Neural cell (in vitro differentiated cells): ENCODE measurements at regions not wholly inside any gene's neighbourhood (a gene's known extent, or its start where the extent isn't known, plus 50 kb on each side); places are given as distances from the start of the nearest gene placed in this dataset.

Experiments used
- H2AFZ ChIP-seq: fragments of 200-600, 300-800 bp; sonication (generic), shearing (Covaris generic); 2 replicates; pipeline ENCODE4 v1.6.0; 2014; ENCODE audit warnings: low read depth, mild to moderate bottlenecking, antibody characterized with exemption, low read length, moderate library complexity
- H3F3A ChIP-seq: fragments of 200-600 bp; shearing (Covaris generic); 2 replicates; pipeline ENCODE4 v1.6.1; 2016; ENCODE audit warnings: mild to moderate bottlenecking, moderate library complexity, mixed read lengths, antibody characterized with exemption, low read length; ENCODE audit not compliant: insufficient read depth, poor library complexity, severe bottlenecking
- H3K27ac ChIP-seq: fragments of 200-600, 300-800 bp; sonication (generic), shearing (Covaris generic); 2 replicates; pipeline ENCODE4 v1.5.1; 2014; ENCODE audit warnings: mild to moderate bottlenecking, low read length, moderate library complexity
- H3K27me3 ChIP-seq: fragments of 300-800, 200-600 bp; sonication (generic), shearing (Covaris generic); 2 replicates; pipeline ENCODE4 v1.6.0; 2014; ENCODE audit warnings: mild to moderate bottlenecking, low read depth, low read length, moderate library complexity; ENCODE audit not compliant: insufficient read depth
- H3K36me3 ChIP-seq: fragments of 300-800, 200-600 bp; sonication (generic), shearing (Covaris generic); 2 replicates; pipeline ENCODE4 v1.5.1; 2014; ENCODE audit warnings: mild to moderate bottlenecking, antibody characterized with exemption, low read length, moderate library complexity; ENCODE audit not compliant: insufficient read depth
- H3K4me2 ChIP-seq: fragments of 300-800, 200-600 bp; sonication (generic), shearing (Covaris generic); 2 replicates; pipeline ENCODE4 v1.6.0; 2014; ENCODE audit warnings: mild to moderate bottlenecking, low read length
- H3K4me3 ChIP-seq: fragments of 300-800, 200-600 bp; sonication (generic), shearing (Covaris generic); 2 replicates; pipeline ENCODE4 v1.5.1; 2014; ENCODE audit warnings: mild to moderate bottlenecking, low read length, moderate library complexity
- H3K79me2 ChIP-seq: fragments of 200-600 bp; shearing (Covaris generic); replicated peaks from 2 replicates; pipeline ENCODE4 v1.6.0; 2014; ENCODE audit warnings: mild to moderate bottlenecking, low read length, moderate library complexity; ENCODE audit not compliant: insufficient read depth
- H3K9ac ChIP-seq: fragments of 300-800, 200-600 bp; sonication (generic), shearing (Covaris generic); 2 replicates; pipeline ENCODE4 v1.6.1; 2016; ENCODE audit warnings: mild to moderate bottlenecking, low read length, mixed read lengths
- H3K9me2 ChIP-seq: fragments of 200-600 bp; shearing (Covaris generic); 2 replicates; pipeline ENCODE4 v1.6.1; 2016; ENCODE audit warnings: mild to moderate bottlenecking, low read length, mixed read lengths; ENCODE audit not compliant: insufficient read depth
- H3K9me3 ChIP-seq: fragments of 200-600, 300-800 bp; sonication (generic), shearing (Covaris generic); 2 replicates; pipeline ENCODE4 v1.6.1; 2016; ENCODE audit warnings: mild to moderate bottlenecking, mixed run types, low read length, moderate library complexity, mixed read lengths
- H4K20me1 ChIP-seq: fragments of 200-600 bp; shearing (Covaris generic); 2 replicates; pipeline ENCODE4 v1.6.1; 2016; ENCODE audit warnings: mild to moderate bottlenecking, mixed run types; ENCODE audit not compliant: insufficient read depth
- CTCF ChIP-seq: fragments of 450-650 bp; IDR thresholded peaks from 2 replicates; pipeline ENCODE4 v1.5.1; 2014; ENCODE audit warnings: antibody characterized with exemption, mild to moderate bottlenecking, moderate library complexity; ENCODE audit not compliant: poor library complexity, severe bottlenecking
- EP300 ChIP-seq: fragments of 450-650 bp; conservative IDR thresholded peaks from 2 replicates; pipeline ENCODE4 v1.6.1; 2014; ENCODE audit warnings: antibody characterized with exemption, mild to moderate bottlenecking, moderate library complexity; ENCODE audit not compliant: poor library complexity, severe bottlenecking
- EZH2 ChIP-seq: fragments of 200-600, 300-800 bp; shearing (Covaris generic), sonication (generic); IDR thresholded peaks from 2 replicates; pipeline ENCODE4 v1.6.1; 2014; ENCODE audit warnings: antibody characterized with exemption, low read length, borderline replicate concordance, mild to moderate bottlenecking; ENCODE audit not compliant: insufficient read depth, poor library complexity, severe bottlenecking
- MXI1 ChIP-seq: fragments of 450-650 bp; conservative IDR thresholded peaks from 2 replicates; pipeline ENCODE4 v1.6.1; 2014; ENCODE audit warnings: antibody characterized with exemption, mild to moderate bottlenecking; ENCODE audit not compliant: poor library complexity, severe bottlenecking
- POLR2AphosphoS5 ChIP-seq: IDR thresholded peaks from 2 replicates; pipeline ENCODE4 v1.6.1; 2012
- RAD21 ChIP-seq: fragments of 450-650 bp; conservative IDR thresholded peaks from 2 replicates; pipeline ENCODE4 v1.6.1; 2014; ENCODE audit warnings: antibody characterized with exemption, mild to moderate bottlenecking, moderate library complexity
- SMC3 ChIP-seq: fragments of 450-650 bp; conservative IDR thresholded peaks from 2 replicates; pipeline ENCODE4 v1.6.1; 2014; ENCODE audit warnings: antibody characterized with exemption, mild to moderate bottlenecking, moderate library complexity; ENCODE audit not compliant: poor library complexity
- TAF1 ChIP-seq: IDR thresholded peaks from 2 replicates; pipeline ENCODE4 v1.6.1; 2012; ENCODE audit warnings: low read depth
- TF ChIP-seq, protein P1 (sequence below): IDR thresholded peaks from 2 replicates; pipeline ENCODE4 v1.6.1; 2012; ENCODE audit warnings: borderline replicate concordance

DNA sequence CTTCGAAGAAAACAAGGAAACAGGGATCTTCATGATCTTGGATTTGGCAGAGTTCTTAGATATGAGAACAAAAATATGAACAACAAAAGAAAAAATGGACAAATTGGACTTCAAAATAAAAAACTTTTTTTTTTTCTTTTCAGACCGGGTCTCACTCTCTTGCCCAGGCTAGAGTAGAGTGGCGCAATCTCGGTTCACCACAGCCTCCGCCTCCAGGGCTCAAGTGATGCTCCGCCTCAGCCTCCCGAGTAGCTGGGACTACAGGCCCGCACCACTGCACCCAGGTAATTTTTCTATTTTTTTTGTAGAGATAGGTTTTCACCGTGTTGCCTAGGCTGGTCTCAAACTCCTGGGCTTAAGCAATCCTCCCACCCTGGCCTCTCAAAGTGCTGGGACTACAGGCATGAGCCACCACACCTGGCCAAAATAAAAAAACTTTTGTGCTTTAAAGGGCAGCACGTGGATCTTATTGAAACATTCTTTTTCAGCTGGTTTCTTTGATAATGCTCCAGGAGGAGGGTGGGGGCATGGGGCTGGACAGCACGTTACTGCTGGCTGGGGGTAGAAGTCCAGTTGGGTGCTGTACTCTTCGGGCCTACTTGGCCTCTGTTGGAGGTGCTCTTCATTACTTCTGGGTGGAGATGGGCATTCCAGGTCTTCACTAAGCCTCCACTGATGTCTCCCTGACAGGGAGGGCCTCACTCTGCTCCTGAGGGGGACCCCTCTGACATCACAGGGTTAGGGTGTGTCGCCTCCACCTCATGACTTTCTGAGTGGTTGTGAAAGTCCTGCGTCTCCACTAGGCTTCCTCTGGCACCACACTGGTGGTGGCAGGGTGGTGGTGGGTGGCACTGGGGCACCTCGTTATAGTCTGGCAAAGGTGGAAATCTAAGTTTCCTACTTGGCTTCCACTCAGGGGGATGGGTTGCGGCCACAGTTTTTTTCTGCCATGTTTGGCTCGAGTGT lies 150.5 kb upstream of the XPO1 start:
- Histone ChIP-seq H3K4me3 (no peak overlapping the region), H3K9me3 (no peaks in the 10 kb centered on the region), H3K36me3 (no peaks in the 10 kb centered on the region), H3F3A (no peaks in the 10 kb centered on the region), H4K20me1 (no peaks in the 10 kb centered on the region), H2AFZ (no peak overlapping the region), H3K9ac (no peak overlapping the region), H3K4me2 (no peak overlapping the region), H3K9me2 (no peaks in the 10 kb centered on the region), H3K27ac (no peak overlapping the region), H3K79me2 (no peaks in the 10 kb centered on the region), H3K27me3 (no peaks in the 10 kb centered on the region)
- TF ChIP-seq CTCF (no peak), EZH2 (no peak), EP300 (no peak), SMC3 (no peak), MXI1 (no peak), RAD21 (no peak), POLR2AphosphoS5 (no peak), TAF1 (no peak)
- TF ChIP-seq, protein P1, sequence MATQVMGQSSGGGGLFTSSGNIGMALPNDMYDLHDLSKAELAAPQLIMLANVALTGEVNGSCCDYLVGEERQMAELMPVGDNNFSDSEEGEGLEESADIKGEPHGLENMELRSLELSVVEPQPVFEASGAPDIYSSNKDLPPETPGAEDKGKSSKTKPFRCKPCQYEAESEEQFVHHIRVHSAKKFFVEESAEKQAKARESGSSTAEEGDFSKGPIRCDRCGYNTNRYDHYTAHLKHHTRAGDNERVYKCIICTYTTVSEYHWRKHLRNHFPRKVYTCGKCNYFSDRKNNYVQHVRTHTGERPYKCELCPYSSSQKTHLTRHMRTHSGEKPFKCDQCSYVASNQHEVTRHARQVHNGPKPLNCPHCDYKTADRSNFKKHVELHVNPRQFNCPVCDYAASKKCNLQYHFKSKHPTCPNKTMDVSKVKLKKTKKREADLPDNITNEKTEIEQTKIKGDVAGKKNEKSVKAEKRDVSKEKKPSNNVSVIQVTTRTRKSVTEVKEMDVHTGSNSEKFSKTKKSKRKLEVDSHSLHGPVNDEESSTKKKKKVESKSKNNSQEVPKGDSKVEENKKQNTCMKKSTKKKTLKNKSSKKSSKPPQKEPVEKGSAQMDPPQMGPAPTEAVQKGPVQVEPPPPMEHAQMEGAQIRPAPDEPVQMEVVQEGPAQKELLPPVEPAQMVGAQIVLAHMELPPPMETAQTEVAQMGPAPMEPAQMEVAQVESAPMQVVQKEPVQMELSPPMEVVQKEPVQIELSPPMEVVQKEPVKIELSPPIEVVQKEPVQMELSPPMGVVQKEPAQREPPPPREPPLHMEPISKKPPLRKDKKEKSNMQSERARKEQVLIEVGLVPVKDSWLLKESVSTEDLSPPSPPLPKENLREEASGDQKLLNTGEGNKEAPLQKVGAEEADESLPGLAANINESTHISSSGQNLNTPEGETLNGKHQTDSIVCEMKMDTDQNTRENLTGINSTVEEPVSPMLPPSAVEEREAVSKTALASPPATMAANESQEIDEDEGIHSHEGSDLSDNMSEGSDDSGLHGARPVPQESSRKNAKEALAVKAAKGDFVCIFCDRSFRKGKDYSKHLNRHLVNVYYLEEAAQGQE, result no peak

GRCh38 chr2:61679096-61679495 lies 140.9 kb upstream of the XPO1 start:
- Histone ChIP-seq H3K27me3 (no peaks in the 10 kb centered on the region), H3K79me2 (no peaks in the 10 kb centered on the region), H3K4me3 (no peak overlapping the region), H2AFZ (no peak overlapping the region), H3K9ac (no peak overlapping the region), H4K20me1 (no peaks in the 10 kb centered on the region), H3K27ac (no peak overlapping the region), H3F3A (no peaks in the 10 kb centered on the region), H3K36me3 (no peaks in the 10 kb centered on the region), H3K9me2 (no peaks in the 10 kb centered on the region), H3K4me2 (no peak overlapping the region), H3K9me3 (no peaks in the 10 kb centered on the region)
- TF ChIP-seq RAD21 (no peak), CTCF (no peak), MXI1 (no peak), EZH2 (no peak), POLR2AphosphoS5 (no peak), SMC3 (no peak), TAF1 (no peak), EP300 (no peak)
- TF ChIP-seq, protein P1, result no peak
